C1 segment of cervical spinal cord (tissue), 14 donors: ENCODE measurements at regions not wholly inside any gene's neighbourhood (a gene's known extent, or its start where the extent isn't known, plus 50 kb on each side); places are given as distances from the start of the nearest gene placed in this dataset.
"Not testable (repeated sequence)": the region's sequence is repeated elsewhere in the genome, so short reads cannot be mapped to it uniquely, and the experiment has no call there.

Experiments
- DNase-seq, 14 donors: peaks; one replicate each; lab custom pipeline; 2025; lab: John Stamatoyannopoulos, UW

DNA sequence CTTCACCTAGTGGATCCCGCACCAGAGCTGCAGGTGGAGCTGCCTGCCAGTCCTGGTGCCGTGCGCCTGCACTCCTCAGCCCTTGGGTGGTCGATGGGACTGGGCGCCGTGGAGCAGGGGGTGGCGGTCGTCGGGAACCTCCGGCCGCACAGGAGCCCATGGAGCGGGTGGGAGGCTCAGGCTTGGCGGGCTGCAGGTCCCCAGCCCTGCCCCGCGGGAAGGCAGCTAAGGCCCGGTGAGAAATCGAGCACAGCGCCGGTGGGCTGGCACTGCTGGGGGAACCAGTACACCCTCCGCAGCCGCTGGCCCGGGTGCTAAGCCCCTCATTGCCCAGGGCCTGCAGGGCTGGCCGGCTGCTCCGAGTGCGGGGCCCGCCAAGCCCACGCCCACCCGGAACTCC is 253.2 kb downstream of the MTERF1 start:
- not testable (repeated sequence) for DNase-seq

DNA sequence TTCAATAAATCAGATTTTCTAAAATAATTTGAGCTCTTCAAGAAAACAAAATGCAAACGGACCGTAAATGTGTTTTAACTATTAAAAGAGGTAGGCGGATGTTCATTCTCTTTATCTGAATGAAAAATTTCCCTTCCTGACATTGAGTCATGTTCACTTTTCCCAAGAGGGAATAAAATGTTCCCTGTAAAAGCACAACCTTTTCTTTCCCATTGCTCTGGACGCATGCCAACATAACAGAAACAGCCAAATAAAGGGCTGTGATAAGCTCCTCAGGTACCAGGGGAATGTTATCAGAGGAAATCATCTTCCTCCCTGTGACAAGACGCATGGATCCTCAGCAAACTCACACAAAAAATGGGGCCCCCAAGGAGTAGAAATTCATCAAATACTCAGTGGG is 251.8 kb downstream of the MTERF1 start:
- peak in 1 of 14 donors; percentile 85 for DNase-seq

DNA sequence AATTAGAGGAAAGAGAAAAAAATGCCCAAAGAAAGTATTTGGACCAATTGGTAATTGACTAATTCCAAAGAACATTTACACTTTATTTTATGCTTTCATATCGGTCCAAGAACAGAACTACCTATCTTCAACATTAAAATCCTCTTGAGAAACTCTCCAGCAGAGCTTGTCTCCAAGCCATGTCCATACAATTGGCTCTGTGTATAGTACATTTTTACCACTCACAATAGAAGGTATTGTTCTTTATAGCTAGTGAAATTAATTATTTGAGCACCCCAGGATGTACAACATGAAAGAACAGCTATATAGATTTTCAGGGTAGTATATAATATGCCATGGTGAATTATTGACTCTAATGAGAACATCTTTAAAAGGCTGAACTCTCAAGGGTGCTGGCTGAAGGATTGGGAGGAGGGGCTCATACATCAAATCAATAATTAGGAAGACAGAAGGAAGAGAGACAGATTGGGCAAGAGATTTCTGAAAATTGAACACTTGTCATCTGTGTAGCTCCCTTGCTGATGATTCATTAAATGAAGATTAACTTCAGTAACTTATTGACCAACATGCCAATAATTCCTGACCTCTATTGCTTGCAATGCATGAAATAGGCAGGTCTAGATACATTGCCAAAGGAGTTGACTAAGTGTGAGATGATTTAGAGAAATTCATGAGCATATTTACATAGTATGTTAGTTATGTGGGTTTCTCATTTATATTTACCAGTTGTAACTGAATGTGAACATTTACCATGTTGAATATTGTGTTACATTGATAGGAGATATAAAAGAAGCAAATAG is 249.7 kb downstream of the MTERF1 start:
- no peak for DNase-seq

DNA sequence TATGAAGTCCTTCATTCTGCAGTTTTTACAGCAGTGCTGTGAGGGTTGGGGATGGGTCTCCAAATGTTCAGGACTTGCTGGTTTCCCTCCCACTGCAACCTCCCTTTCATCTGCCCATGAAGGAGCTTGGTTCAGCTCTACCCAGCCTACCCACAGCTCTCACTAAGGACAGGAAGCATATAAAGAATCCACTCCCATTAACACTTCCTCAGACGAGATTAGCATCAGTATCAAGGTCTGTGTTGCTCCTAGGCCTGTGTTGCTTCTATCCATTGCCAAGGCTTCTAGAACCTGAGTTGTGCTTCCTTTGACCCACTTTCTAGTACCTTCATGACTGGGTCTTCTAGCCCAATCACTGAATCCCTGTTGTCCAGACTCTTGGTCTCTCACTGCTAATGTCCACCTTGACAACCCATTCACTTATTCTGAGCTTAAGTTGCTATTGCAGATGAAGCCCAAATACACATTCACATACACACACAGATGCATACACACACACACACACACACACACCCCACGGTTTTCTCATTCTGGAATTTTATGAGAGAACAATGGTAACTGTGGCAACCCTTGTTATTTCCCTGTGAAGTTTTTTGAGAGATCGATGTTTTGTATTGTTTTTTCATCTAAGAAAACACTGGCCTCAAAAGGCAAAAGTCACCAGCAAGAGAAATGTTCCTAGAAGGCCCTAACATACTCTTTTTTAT is 248.1 kb downstream of the MTERF1 start:
- DNase-seq = no peak

DNA sequence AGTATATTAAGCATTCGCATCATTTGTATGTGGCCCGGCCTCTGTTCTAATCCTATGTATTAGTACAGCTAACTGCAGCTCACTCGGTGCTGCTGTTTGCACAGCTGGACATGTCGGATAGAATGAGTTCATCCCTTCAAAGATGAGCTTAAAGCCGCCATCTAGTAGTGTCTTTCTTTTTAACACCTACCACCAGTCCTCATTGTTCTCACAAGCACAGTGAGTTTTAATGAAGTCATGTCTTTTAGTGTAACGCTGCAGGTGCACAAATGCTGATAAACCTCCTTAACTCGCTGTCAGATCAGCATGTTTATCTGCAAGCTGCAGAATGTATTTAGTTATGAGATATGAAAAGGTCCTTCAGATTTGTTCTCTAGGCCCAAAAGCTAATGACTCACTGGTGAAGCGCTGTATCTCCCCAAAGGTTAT is 247.5 kb downstream of the MTERF1 start:
- peak in 1 of 14 donors; percentile 4 for DNase-seq

DNA sequence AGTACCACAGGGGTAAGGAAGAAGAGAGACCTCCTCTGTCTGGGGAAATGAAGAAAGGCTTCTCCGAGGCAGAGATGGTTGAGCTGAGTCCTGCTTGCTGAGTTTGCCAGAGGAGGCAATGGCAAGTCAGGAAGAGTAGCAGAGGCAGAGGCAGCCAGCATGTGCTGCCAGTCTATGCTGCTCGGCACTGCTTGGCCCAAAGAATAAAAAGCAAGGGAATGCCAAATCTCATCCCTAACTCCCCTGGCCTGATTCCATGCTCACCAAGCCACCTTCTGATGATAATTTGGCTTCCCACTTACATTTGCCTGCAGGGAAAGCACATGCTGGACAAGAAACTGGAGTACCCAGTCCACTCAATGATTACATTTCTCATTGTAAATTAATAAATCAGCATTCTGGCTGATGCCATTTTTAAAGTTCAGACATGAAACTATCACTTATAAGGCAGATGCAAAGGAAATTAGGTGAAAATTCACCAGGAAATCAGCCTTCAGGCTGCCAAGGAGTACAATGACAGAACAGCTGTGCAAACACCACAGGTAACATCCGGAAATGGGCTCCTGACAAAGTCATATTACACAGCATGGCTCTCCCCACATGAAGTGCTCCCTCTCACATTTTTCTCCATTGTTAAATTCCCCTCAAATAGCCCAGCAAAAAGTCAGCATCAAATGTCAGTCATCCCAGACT is 245.9 kb downstream of the MTERF1 start:
- peak in 3 of 14 donors; percentile 2 to 91 (median 25) for DNase-seq

DNA sequence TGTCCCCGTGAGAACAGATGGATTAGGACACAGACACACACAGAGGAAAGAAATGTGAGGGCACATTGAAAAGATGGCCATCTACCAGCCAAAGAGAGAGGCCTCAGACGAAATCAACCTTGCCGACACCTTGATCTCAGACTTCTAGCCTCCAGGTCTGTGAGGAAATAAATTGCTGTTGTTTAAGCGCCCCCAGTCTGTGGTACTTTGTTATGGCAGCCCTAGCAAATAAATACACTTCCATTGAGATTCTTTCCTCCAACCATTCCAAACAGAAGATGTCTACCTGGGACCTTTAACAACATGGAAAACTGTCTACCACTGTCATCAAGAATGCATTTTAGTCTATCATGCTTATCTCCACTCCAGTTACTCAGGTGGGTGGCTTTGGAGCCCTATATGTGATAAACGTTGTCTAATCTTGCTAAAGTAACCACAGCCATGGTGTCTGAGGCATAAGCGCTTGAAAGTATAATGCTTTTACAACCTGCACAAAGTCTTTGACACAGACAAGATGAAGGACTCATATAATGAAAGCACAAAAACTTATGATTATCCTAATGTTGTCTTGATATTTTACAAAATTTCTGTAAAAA is 244.3 kb downstream of the MTERF1 start:
- peak in 1 of 14 donors; percentile 8 for DNase-seq

DNA sequence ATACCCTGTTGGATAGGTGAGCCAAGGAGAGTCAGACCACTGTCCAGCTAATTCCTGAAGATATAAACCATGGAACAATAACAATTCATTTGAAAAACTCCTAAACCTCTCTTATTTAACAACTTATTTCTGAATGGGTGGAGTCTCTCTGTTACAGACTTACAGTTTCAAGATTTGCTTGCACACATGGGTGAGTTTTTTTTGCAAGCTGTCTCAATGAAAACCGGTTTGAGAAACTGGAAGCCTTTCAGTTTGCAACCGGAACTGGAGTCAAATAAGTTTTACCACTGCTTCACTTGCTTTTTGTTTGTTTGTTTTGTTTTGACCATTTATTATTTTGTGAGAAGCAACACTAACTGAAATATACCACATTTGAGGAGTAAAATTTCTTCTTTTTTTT is 243.8 kb downstream of the MTERF1 start:
- no peak for DNase-seq

DNA sequence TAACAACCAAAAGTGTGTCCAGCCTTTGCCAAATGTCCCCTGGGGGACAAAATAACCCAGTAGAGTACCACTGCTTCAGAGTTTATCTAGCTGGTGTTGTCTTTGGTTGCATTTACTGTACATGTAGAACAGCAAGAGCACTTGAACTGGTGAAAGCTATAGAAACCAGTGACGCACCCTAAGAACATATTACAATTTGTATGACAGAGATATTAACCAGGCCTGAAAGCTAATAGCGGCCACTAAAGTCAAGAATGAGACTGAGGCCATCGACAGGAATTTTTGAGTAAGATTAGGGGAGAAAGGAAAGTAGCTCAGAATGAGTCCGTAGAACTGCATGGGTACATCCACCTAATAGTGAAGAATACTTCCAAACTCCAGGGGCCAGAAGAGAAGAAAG is 236.2 kb downstream of the MTERF1 start:
- DNase-seq = no peak

DNA sequence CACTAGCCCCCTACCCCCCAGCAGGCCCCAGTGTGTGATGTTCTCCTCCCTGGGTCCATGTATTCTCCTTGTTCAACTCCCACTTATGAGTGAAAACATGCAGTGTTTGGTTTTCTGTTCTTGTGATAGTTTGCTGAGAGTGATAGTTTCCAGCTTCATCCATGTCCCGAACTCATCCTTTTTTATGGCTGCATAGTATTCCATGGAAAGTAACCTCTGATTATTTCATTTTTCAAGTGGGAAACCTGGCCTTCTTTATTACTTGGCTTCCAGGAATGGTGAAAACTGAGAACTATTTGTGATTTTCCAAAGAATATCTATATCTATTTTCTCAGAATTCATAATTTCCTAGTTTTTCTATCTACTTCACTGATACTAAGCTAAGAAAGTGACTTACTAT is 235.0 kb downstream of the MTERF1 start:
- no peak for DNase-seq

DNA sequence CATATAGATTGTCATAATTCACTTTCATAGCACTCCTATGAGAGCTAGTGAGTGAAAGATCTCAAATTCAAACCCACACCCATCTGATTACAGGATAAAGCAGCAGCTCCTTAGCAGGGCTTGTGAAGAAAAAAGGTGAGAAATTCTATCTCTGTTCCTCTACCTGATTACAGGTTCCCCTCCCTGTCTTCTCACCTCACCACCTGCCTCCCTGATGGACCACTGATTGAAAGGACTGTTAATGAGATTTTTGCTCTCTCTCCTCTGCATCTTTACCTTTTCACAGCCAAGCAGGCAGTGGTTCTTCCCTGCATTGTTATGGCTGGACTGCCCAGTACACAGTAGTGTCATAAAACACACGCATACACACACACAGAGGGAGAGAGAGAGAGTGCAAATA is 228.5 kb downstream of the MTERF1 start:
- no peak for DNase-seq

DNA sequence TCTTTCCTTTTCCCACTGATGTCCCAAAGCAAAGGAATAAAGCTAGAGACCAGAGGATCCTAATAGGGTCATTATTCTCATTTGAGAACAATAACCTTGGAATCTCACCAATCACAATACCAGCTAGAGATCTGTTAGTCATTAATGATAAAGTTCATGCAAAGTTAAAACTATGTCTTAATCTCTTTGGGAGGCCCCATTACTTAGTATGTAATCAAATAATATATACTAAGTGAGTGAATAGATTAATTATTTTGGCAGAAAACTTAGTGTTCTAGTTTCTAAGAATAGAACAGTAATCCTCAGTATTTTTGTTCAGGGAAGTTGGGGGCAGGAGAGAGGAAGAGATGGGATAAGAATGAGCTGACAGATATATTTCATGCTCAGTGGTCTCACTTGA is 227.2 kb downstream of the MTERF1 start:
- no peak for DNase-seq

DNA sequence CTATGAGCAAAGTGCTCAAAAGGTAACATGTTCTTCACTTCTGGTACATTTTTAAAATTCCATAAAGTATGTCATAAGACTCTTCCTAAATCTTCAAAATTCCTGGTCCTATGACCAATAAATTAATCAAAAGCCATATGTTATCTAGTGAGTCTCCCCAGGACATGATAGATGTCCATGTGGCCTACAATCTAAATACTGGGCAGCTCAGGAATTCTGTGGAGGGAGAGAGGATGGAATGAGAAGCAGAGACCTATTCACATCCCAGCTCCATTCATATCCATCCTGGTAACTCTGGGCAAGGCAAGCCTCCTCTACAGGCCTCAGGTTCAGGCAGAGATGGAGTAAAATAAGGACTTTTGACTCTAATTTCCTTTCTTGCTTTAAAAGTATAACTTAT is 224.8 kb downstream of the MTERF1 start:
- DNase-seq = no peak

DNA sequence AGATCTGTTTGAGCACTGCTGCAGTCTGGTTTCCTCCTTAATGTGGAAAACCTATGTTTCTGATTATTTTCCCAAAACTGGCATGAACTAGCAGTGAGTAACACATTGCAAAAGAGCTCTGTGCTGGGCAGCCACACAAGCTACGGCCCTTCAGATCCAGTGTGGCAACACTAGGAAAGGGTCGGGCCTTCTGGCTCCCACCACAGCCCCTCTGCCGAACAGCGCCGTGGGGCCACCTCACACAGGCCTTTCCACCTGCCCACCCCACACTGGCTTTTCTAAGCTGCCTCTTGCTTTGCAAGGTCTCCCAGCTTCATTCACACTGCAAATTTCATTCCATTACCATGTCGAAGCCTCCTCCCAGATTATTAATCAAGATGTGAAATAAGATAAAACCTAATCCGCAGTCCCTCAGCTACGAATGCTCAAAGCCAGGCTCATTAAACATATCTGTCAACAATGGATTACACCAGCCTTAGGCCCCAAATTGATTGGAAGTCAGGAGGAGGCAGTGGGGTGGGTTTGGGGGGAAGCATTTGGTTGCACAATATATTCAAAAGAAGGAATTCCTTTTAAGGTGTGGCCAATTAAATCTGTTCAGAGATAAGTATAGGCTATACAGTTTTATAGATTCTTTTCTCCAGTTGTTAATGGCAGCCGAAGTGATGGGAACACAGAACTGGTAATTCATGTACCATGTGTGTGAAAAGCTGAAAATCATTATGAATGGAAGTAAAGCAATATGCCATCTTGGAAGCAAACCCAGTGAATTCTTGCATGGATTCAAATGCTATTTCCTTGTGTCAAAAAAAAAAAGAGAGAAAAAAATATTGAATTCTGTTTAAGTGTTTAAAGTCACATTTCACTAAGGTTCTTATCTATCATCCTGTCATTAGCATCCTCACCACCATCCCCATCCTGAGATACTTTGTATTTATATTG is 223.7 kb downstream of the MTERF1 start:
- no peak for DNase-seq

DNA sequence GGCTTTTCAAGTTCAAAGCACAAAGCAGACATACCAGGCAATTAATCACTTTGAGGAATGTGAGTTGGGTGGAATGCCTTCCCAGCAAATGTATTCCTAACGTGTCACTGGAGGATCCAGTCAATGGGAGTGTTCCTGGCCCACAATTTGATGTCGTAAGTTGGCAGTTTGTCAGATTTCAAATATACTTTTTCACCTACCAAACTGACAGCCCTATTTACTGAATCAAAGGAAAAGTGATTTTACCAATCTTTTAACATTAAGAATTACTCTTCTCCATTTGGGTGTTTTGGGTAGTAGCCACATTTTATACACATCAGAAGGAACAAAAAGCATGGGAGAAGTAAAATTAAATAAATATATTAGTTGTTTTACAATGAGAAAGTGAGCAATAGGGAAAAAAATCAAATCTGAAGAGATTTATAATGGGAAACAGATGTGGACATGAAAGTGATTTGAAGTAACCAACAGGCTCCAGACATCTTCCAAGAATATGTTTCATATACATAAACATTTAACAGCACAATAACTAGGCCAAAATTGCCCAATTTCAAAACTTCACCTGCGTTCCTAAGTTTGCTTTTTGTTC is 222.9 kb downstream of the MTERF1 start:
- no peak for DNase-seq

DNA sequence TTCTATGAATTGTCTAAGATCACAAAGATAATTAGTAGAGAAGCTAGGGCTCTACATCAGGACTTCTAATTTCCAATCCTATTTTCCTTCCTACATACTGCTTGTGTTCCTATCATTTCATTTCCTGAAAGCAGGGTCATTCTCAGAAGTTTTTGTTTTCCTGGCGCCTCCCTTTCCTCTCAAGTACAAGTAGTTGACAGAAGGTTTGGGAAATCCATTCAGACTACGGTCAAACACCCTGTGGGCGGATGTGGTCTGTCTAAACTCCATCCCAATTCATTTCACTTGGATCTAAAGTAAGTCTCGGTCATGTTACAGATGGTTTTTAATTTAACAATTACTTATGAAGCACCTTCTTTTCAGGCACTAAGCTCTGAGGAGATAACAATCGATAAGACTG is 221.4 kb downstream of the MTERF1 start:
- DNase-seq = no peak

DNA sequence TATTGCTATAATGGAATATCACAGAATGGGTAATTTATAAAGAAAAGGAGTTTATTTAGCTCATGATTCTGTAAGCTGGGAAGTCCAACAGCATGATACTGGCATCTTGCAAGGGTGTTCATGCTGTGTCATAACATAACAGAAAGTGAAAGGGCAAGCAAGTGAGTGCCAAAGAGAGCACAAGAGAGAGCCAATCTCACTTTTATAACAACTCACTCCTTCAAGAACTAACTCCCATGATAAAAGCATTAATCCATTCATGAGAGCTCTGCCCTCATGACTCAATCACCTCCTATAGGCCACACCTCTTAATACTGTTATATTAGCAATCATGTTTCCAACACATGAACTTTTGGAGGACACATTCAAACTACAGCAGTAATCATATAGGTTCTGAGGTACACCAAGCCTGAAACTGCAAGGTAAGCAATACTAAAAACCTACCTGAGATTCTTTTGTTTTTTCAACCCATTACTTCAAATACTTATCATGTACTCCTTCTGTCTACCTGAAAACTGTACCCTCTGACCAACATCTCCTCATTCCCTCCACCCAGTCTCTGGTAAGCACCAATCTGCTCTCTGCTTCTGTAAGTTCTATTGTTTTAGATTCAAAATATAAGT is 219.7 kb downstream of the MTERF1 start:
- no peak for DNase-seq

DNA sequence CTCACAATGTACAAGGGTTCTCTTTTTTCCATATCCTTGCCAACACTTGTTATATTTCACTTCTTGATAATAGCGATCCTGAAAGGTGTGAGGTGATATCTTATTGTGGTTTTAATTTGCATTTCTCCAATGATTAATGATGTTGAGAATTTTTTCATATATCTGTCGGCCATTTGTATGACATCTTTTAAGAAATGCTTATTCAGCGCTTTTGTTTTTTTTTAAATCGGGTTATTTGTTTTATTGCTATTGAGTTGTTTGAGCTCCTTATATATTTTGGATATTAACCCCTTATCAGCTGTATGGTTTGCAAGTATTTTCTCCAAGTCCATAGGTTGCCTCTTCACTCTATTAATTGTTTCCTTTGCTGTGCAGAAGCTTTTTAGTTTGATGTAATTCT is 218.8 kb downstream of the MTERF1 start:
- no peak for DNase-seq

DNA sequence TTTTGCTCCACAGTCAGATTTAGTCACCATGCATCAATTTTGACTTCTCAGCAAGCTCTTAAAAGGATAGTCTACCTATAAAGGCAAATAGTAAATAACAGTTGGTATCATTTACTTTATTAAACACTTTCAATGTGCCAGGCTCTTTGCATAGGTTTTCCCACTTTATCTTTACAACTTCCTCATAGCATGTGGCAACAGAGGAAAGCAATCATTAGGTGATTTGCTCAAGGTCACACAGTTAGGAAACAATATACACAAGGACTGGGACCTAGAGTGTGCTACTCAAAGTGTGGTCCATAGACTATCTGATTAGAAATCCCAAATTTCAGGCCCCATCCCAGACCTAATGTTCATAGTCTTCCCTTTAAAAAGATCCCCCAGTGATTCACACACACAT is 212.3 kb downstream of the MTERF1 start:
- no peak for DNase-seq

DNA sequence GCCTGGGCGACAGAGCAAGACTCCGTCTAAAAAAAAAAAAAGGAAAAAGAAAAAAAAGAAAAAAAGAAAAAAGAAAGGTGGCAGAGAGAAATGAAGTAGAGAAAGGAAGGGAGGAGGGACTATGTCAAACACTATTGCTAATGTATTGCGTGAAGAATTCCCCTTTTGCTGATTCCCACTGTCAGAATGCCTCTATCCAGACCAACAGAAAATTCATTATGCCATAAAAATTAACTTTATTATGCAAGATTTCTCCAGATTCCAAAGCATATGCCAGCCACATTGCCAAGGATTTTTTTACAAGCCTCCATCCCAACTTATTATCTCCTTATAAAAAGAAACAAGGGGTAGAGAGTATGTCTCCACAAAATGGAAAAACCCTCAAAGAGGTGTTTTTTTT is 209.3 kb downstream of the MTERF1 start:
- no peak for DNase-seq
